ENCODE measurements at regions not wholly inside any gene's neighbourhood (a gene's known extent, or its start where the extent isn't known, plus 50 kb on each side); places are given as distances from the start of the nearest gene placed in this dataset.

DNA sequence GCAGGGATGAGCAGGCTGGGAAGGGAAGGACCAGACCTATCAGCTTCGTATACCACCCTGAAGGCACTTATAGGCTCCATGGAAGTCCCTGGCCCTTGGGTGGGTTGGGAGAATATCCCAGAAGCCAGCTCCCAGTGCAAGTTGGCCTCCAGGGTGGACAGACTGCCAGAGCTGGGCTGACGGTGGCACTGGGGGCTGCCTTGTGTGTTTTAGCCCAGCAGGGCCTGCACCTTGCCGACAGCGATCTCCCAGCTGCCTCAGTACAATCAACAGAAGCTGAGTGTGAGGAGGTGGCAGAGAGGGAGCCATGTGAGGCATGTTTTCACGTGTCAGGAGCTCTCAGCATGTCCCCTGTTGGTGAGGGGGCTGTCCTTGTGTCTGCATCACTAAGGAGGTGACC, 159.5 kb downstream of the VEGFA start:
- TF ChIP-seq, protein P1, sequence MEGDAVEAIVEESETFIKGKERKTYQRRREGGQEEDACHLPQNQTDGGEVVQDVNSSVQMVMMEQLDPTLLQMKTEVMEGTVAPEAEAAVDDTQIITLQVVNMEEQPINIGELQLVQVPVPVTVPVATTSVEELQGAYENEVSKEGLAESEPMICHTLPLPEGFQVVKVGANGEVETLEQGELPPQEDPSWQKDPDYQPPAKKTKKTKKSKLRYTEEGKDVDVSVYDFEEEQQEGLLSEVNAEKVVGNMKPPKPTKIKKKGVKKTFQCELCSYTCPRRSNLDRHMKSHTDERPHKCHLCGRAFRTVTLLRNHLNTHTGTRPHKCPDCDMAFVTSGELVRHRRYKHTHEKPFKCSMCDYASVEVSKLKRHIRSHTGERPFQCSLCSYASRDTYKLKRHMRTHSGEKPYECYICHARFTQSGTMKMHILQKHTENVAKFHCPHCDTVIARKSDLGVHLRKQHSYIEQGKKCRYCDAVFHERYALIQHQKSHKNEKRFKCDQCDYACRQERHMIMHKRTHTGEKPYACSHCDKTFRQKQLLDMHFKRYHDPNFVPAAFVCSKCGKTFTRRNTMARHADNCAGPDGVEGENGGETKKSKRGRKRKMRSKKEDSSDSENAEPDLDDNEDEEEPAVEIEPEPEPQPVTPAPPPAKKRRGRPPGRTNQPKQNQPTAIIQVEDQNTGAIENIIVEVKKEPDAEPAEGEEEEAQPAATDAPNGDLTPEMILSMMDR (IDR thresholded peaks at IDR 0.05) = no peak
- no peak for TF ChIP-seq TCF7L2 (IDR thresholded peaks at IDR 0.05; ENCODE audit: low read depth, low read length)
- no peak for TF ChIP-seq POLR2AphosphoS5 (IDR thresholded peaks at IDR 0.05; ENCODE audit: low read depth, low read length)
- TF ChIP-seq, protein P2, sequence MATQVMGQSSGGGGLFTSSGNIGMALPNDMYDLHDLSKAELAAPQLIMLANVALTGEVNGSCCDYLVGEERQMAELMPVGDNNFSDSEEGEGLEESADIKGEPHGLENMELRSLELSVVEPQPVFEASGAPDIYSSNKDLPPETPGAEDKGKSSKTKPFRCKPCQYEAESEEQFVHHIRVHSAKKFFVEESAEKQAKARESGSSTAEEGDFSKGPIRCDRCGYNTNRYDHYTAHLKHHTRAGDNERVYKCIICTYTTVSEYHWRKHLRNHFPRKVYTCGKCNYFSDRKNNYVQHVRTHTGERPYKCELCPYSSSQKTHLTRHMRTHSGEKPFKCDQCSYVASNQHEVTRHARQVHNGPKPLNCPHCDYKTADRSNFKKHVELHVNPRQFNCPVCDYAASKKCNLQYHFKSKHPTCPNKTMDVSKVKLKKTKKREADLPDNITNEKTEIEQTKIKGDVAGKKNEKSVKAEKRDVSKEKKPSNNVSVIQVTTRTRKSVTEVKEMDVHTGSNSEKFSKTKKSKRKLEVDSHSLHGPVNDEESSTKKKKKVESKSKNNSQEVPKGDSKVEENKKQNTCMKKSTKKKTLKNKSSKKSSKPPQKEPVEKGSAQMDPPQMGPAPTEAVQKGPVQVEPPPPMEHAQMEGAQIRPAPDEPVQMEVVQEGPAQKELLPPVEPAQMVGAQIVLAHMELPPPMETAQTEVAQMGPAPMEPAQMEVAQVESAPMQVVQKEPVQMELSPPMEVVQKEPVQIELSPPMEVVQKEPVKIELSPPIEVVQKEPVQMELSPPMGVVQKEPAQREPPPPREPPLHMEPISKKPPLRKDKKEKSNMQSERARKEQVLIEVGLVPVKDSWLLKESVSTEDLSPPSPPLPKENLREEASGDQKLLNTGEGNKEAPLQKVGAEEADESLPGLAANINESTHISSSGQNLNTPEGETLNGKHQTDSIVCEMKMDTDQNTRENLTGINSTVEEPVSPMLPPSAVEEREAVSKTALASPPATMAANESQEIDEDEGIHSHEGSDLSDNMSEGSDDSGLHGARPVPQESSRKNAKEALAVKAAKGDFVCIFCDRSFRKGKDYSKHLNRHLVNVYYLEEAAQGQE (IDR thresholded peaks at IDR 0.05; ENCODE audit: insufficient read depth in 1 of 2, low read depth in 2 of 2, low read length in 1 of 2) = no peak

Data from Panc1 (cell line).